ENCODE measurements at regions not wholly inside any gene's neighbourhood (a gene's known extent, or its start where the extent isn't known, plus 50 kb on each side); places are given as distances from the start of the nearest gene placed in this dataset.

DNA sequence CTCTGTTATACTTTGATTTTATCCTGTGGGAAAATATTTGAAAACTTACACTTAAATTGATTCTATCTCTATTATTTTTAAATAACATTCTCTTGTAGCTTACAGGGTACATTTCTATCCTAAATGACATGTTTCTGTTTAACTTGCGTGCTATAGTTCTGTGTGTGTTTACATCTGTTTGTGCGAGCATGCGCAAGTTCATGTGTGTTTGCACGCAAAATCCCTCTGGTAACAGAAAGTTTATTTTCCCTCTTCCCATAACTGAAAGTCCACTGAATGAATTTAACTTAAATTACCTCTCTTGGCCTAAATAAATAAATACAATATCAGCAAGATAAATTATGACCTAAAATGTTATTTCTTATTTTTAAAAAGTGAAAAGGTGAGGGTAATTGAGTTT, 117.3 kb upstream of the NEO1 start:
- peaks cover 0 to 7% of the 10 kb centered on the region in 2 donors for H3K4me1 ChIP-seq
- no peak for DNase-seq (ENCODE audit: low spot score in 2 of 2)
- no peaks in the 10 kb centered on the region for H3K9me3 ChIP-seq
- intact Hi-C loops (cut with DNase I) = no loop called here
- TF ChIP-seq, protein P1, sequence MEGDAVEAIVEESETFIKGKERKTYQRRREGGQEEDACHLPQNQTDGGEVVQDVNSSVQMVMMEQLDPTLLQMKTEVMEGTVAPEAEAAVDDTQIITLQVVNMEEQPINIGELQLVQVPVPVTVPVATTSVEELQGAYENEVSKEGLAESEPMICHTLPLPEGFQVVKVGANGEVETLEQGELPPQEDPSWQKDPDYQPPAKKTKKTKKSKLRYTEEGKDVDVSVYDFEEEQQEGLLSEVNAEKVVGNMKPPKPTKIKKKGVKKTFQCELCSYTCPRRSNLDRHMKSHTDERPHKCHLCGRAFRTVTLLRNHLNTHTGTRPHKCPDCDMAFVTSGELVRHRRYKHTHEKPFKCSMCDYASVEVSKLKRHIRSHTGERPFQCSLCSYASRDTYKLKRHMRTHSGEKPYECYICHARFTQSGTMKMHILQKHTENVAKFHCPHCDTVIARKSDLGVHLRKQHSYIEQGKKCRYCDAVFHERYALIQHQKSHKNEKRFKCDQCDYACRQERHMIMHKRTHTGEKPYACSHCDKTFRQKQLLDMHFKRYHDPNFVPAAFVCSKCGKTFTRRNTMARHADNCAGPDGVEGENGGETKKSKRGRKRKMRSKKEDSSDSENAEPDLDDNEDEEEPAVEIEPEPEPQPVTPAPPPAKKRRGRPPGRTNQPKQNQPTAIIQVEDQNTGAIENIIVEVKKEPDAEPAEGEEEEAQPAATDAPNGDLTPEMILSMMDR (IDR thresholded peaks at IDR 0.05) = no peak
- no peaks in the 10 kb centered on the region for H3K36me3 ChIP-seq
- no peak overlapping the region for H3K27ac ChIP-seq
- H3K27me3 ChIP-seq = no peaks in the 10 kb centered on the region
- no peak overlapping the region for H3K4me3 ChIP-seq

DNA sequence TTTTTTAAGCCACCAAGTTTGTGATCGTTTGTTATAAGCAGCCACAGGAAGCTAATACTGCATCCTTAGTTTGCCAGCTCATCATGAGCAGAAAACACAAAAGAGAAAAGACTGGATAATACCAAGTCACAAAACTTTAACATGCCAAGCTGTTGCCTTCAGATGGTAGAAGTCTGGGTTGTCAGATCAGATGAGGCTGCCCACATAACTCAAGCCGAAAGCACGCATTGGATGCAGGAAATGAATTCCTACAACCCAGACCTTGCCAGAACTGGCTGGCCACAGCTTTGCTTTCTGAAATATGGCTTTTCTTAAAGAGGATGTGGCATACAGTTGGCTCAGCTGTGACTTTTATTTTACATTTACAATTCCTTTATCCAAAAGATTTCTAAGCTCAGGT, 118.3 kb upstream of the NEO1 start:
- H3K27me3 ChIP-seq = no peaks in the 10 kb centered on the region
- H3K4me1 ChIP-seq = peaks cover 0 to 7% of the 10 kb centered on the region in 2 donors
- TF ChIP-seq, protein P1 (IDR thresholded peaks at IDR 0.05) = no peak
- H3K36me3 ChIP-seq = no peaks in the 10 kb centered on the region
- peak in 1 of 2 donors; percentile 68 for DNase-seq (ENCODE audit: low spot score in 2 of 2)
- no peak overlapping the region for H3K27ac ChIP-seq
- intact Hi-C loops (cut with DNase I) = no loop called here
- H3K9me3 ChIP-seq = no peaks in the 10 kb centered on the region
- H3K4me3 ChIP-seq = no peak overlapping the region

DNA sequence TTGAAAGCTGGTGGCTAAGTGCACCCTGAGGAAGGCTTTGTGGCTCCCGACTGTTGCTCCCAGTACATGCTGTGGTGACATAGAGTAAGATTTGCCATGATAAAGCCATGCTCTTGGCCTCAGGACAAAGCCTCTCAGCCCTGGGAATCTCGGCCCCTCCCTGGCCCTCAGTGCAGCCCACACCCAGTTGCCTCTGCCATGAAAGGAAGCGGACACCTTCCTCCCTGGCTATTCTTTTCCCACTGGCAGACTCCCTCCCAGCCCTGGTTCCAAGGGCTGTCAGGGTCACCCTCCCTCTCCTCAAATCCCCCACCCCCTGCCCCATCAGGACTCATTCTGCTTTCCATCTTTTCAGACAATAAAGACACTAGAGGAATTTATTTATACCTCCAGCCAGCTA, 119.8 kb upstream of the NEO1 start:
- Histone ChIP-seq H3K9me3 (no peaks in the 10 kb centered on the region), H3K4me3 (no peak overlapping the region), H3K36me3 (no peaks in the 10 kb centered on the region), H3K27ac (no peak overlapping the region), H3K27me3 (no peaks in the 10 kb centered on the region), H3K4me1 (peaks cover 0 to 7% of the 10 kb centered on the region in 2 donors)
- TF ChIP-seq, protein P1 (IDR thresholded peaks at IDR 0.05) = no peak
- no peak for DNase-seq (ENCODE audit: low spot score in 2 of 2)
- intact Hi-C loops (cut with DNase I) = no loop called here

DNA sequence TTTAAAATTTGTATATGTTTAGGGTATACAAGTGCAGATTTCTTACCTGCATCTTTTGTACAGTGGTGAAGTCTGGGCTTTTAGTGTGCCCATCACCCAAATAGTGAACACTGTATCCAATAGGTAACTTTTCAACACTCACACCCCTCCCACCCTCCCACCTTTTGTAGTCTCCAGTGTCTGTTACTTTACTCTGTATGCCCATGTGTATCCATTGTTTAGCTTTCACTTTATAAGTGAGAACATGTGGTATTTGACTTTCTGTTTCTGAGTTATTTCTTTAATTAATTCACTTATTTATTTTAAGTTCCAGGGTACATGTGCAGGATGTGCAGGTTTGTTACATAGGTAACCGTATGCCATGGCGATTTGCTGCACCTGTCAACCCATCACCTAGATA, 124.8 kb upstream of the NEO1 start:
- no peaks in the 10 kb centered on the region for H3K9me3 ChIP-seq
- no peak overlapping the region for H3K4me3 ChIP-seq
- TF ChIP-seq, protein P1 (IDR thresholded peaks at IDR 0.05) = no peak
- no peak for DNase-seq (ENCODE audit: low spot score in 2 of 2)
- H3K27ac ChIP-seq = no peak overlapping the region
- intact Hi-C loops (cut with DNase I) = no loop called here
- H3K36me3 ChIP-seq = no peaks in the 10 kb centered on the region
- H3K4me1 ChIP-seq = no peaks in the 10 kb centered on the region
- H3K27me3 ChIP-seq = no peaks in the 10 kb centered on the region

DNA sequence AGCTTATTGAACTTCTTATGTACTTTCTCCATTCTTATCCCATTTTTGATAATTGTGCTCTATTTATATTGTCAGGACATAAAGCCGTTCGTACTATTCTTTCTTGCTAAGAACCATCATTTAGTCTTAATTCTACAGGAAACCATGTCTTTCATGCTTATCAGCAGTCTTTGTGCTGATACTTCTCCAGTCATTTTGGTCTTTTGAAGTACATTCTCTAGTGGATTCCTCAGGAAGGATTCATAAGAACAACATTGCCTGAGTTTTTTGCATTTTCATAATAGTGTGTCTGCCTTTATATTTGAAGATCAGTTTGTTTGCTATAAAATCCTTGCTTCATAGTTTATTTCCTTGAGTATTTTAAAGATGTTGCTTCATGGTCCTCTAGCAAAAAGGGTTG, 126.6 kb upstream of the NEO1 start:
- Histone ChIP-seq H3K36me3 (no peaks in the 10 kb centered on the region), H3K27ac (no peak overlapping the region), H3K4me3 (no peak overlapping the region), H3K9me3 (no peaks in the 10 kb centered on the region), H3K27me3 (no peaks in the 10 kb centered on the region), H3K4me1 (no peaks in the 10 kb centered on the region)
- intact Hi-C loops (cut with DNase I) = no loop called here
- TF ChIP-seq, protein P1 (IDR thresholded peaks at IDR 0.05) = no peak
- DNase-seq (ENCODE audit: low spot score in 2 of 2) = no peak

DNA sequence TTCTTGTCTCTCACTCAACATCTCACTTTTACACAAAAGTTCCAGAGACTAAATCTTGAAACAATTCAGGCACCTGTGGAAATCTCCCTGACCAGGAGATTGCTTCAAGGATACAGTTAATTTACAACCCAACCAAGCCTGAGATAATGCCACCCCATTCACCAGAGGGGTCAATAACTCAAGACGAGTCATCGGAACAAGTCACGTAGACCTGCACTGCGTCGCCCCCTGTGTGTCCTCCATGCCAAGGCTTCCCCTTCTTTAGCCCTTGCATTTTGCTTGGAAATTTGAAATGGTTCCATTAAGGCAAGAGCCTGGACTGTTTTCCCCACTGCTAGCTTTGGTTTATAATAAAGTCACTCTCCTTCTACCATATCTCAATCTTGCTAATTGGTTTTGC, 129.0 kb upstream of the NEO1 start:
- TF ChIP-seq, protein P1 (IDR thresholded peaks at IDR 0.05) = no peak
- H3K4me1 ChIP-seq = no peaks in the 10 kb centered on the region
- H3K36me3 ChIP-seq = no peaks in the 10 kb centered on the region
- no peak overlapping the region for H3K27ac ChIP-seq
- H3K27me3 ChIP-seq = no peaks in the 10 kb centered on the region
- intact Hi-C loops (cut with DNase I) = no loop called here
- no peak overlapping the region for H3K4me3 ChIP-seq
- no peaks in the 10 kb centered on the region for H3K9me3 ChIP-seq
- DNase-seq (ENCODE audit: low spot score in 2 of 2) = no peak

Data from ascending aorta (tissue), 2 donors.